Mucosa of descending colon (tissue), 3 donors: ENCODE measurements at regions not wholly inside any gene's neighbourhood (a gene's known extent, or its start where the extent isn't known, plus 50 kb on each side); places are given as distances from the start of the nearest gene placed in this dataset.

ENCODE experiments used
- ATAC-seq: fragments of 200-7000 bp; cut with Tn5 transposase; one replicate; pipeline ENCODE4 v1.9.1; 2020; ENCODE audit warnings: mild to moderate bottlenecking, moderate library complexity
- DNase-seq, 3 donors: peaks; one replicate each; pipeline ENCODE4 v3.0.0-alpha.2; 2020
- H3K36me3 ChIP-seq: fragments of 200-600 bp; one replicate; pipeline ENCODE4 v1.8.0; 2021; ENCODE audit warnings: low read depth, mild to moderate bottlenecking
- H3K4me1 ChIP-seq: fragments of 200-600 bp; one replicate; pipeline ENCODE4 v1.8.0; 2021; ENCODE audit warnings: low read depth, mild to moderate bottlenecking
- H3K4me3 ChIP-seq: fragments of 200-600 bp; one replicate; pipeline ENCODE4 v1.8.0; 2021; ENCODE audit warnings: mild to moderate bottlenecking
- H3K9me3 ChIP-seq: fragments of 200-600 bp; one replicate; pipeline ENCODE4 v1.8.0; 2021; ENCODE audit warnings: mild to moderate bottlenecking
- CTCF ChIP-seq: fragments of 200-600 bp; IDR thresholded peaks from one replicate; pipeline ENCODE4 v1.8.0; 2022; ENCODE audit warnings: antibody characterized with exemption, mild to moderate bottlenecking
- intact Hi-C, 2 donors: fragments of 100-400 bp; cut with DNase I in 1 of 2; cut with micrococcal nuclease in 1 of 2; formaldehyde crosslinking; loops; one replicate each; pipeline versions ENCODE4 v1.11.0 to v1.11.1; 2022; cut with DNase I, micrococcal nuclease
- donor health status: DM: no; HTN: no; CAD: no; lungs with moderate emphysema.
- donor health status: DM: no; HTN: no; CAD: no.
- donor health status: DM: no; HTN: yes; CAD: no.

GRCh38 chr10:81213370-81213769 lies 661.6 kb upstream of the NRG3 start:
- no peaks in the 10 kb centered on the region for H3K4me1 ChIP-seq
- intact Hi-C loops, result no loop called here
- DNase-seq, result no peak
- no peak overlapping the region for H3K4me3 ChIP-seq
- no peaks in the 10 kb centered on the region for H3K9me3 ChIP-seq
- no peak for ATAC-seq
- H3K36me3 ChIP-seq, result no peaks in the 10 kb centered on the region
- TF ChIP-seq CTCF, result no peak

- H3K4me1 ChIP-seq, result no peaks in the 10 kb centered on the region
- H3K4me3 ChIP-seq, result no peak overlapping the region
- no peak for TF ChIP-seq CTCF
- no peaks in the 10 kb centered on the region for H3K36me3 ChIP-seq
- H3K9me3 ChIP-seq, result no peaks in the 10 kb centered on the region
- ATAC-seq, result no peak
- no peak for DNase-seq
- intact Hi-C loops, result no loop called here
These were observed 659.5 kb upstream of the NRG3 start for GRCh38 chr10:81215498-81215897.

GRCh38 chr10:81216949-81217348 lies 658.0 kb upstream of the NRG3 start:
- intact Hi-C loops, result no loop called here
- H3K9me3 ChIP-seq, result no peaks in the 10 kb centered on the region
- no peak for DNase-seq
- H3K36me3 ChIP-seq, result no peaks in the 10 kb centered on the region
- ATAC-seq, result no peak
- TF ChIP-seq CTCF, result no peak
- no peaks in the 10 kb centered on the region for H3K4me1 ChIP-seq
- H3K4me3 ChIP-seq, result no peak overlapping the region

- Histone ChIP-seq H3K36me3 (no peaks in the 10 kb centered on the region), H3K4me1 (no peaks in the 10 kb centered on the region), H3K9me3 (no peaks in the 10 kb centered on the region), H3K4me3 (no peak overlapping the region)
- intact Hi-C loops, result no loop called here
- no peak for TF ChIP-seq CTCF
- DNase-seq (no peak), ATAC-seq (no peak)
These were observed 656.7 kb upstream of the NRG3 start for GRCh38 chr10:81218307-81218706.

GRCh38 chr10:81219758-81220157 lies 655.2 kb upstream of the NRG3 start:
- intact Hi-C loops, result no loop called here
- no peaks in the 10 kb centered on the region for H3K36me3 ChIP-seq
- no peaks in the 10 kb centered on the region for H3K9me3 ChIP-seq
- no peak for ATAC-seq
- H3K4me3 ChIP-seq, result no peak overlapping the region
- no peak for TF ChIP-seq CTCF
- H3K4me1 ChIP-seq, result no peaks in the 10 kb centered on the region
- no peak for DNase-seq

- no peaks in the 10 kb centered on the region for H3K4me1 ChIP-seq
- no peak for ATAC-seq
- H3K36me3 ChIP-seq, result no peaks in the 10 kb centered on the region
- intact Hi-C loops, result no loop called here
- no peak overlapping the region for H3K4me3 ChIP-seq
- no peak for DNase-seq
- no peaks in the 10 kb centered on the region for H3K9me3 ChIP-seq
- no peak for TF ChIP-seq CTCF
These were observed 626.1 kb upstream of the NRG3 start for GRCh38 chr10:81248886-81249285.
